Glomerular endothelial cell (primary cell): ENCODE measurements at regions not wholly inside any gene's neighbourhood (a gene's known extent, or its start where the extent isn't known, plus 50 kb on each side); places are given as distances from the start of the nearest gene placed in this dataset.

Experiments used
- DNase-seq: peaks from one replicate; pipeline ENCODE4 v3.0.0-alpha.2; 2011; ENCODE audit warnings: low read depth, low spot score; ENCODE audit errors: extremely low read depth

DNA sequence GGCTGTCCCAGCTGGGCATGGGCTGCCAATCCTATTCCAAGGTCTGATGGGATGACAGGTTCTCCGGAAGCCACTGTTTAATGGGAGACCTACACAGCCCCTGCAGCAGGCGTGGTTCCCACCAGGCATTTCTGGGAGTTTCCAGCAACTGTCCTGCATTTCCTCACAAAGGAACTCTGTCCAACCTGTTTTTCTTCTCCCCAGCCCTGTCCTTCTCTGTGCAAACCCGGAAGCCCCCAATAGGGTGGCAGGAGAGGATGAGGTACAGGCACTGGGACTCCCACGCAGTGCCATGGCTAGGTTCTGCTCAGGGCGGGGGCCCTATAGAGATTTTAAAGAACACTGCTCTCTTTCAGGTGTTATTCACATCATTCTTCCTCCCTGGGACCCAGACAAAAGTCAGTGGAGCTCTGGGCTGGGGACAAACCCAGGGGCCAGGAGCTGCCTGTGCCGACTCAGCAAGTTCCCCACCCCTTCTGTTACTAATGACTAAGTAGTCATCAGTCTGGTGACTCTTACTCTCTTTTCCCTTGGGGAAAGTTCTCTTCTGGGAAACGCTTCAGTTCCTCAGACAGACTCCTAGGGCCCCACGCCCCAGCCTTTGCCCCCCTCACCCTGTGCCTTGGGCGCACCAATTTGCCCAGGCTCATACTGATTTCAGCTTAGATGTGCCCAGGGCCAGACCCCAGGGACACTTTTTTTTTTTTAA is 97.7 kb downstream of the CD47 start:
- no peak for DNase-seq

DNA sequence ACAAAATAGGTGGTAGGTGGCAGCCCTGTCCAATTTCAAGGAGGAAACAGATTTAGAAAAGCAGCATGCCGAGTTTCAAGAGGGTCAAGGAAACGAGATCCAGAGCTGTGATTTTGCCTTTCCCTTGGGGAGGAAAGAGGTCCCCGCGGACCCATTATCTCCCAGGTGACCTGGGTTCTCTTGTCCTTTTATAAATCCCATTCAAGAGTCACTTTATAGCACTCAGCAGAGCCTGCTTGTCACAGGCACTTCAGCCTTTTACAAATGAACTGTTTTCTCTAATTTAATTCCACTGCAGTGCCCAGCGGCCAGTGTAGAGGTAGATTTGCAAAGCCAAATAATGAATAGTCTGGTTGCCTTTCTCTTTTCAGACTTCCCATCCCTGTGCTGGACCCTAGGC is 99.9 kb downstream of the CD47 start:
- no peak for DNase-seq

DNA sequence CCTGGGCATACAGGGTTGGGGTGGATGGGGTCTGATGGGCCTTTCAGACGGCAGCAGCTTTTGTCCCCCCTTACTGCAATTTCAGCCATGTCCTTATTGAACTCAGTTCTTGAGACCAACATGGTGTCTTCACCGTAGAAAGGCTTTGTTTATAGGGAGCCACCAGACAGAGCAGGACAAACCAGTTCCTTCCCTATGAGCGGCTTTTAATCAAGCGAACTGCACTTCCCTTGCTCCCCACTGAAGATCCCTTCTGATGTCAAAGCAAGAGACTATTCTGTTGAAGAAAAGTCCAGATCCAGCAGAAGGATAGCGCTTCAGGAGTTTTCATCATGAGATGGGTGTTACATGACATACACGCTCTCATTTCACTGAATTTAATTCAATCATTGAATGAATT is 100.4 kb downstream of the CD47 start:
- DNase-seq = no peak

DNA sequence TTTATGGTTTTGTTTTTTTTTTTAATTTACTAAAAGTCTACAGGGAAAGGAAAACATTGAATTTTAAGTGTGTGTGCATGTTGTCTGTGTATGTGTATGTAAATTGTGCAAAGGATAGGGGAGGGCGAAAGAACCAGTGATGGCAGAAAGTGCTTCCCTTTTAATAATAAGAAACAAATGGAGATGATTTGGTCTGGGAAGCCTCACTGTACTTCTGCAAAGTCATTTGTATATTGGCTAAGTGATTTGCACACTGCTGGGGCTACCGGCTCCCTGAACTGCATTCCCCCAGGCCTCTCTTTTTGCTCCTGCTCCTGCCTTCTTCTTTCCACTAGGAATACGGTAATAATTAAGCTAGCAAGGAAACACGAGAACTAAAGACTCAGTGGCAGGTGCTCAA is 101.2 kb downstream of the CD47 start:
- DNase-seq = no peak

DNA sequence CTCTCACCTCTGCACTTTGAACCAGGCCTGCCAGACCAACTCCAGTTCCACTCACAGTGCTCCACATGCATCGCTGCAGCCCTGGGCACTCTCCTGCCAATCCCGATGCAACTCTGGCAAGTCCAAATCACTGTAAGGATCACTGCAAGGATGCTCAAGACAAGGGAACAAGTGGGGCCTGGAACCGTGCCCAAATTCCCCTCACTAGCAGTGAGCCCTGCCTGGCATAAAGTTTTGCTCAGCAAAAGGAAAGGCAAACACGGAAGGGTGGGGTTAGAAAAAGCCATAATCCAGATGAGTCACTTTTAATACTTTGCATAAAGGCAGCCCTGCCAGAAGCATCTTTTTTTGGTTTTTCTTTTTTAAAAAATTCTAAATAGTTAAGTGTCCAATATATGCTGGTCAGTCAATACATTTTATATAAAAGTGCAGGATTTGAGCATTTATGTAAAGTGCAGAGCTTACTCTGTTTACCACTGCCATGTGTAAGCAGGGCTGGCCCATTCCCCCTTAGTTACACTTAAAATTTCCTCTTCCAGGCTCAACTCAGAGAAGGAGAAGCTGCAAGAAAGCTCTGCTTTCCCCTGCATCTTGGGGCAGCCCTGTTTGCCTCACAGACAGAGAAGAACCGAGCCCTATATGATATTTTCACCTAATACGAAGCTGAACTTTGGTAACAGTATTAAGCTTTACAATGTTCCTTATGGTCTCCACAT is 102.2 kb downstream of the CD47 start:
- no peak for DNase-seq

DNA sequence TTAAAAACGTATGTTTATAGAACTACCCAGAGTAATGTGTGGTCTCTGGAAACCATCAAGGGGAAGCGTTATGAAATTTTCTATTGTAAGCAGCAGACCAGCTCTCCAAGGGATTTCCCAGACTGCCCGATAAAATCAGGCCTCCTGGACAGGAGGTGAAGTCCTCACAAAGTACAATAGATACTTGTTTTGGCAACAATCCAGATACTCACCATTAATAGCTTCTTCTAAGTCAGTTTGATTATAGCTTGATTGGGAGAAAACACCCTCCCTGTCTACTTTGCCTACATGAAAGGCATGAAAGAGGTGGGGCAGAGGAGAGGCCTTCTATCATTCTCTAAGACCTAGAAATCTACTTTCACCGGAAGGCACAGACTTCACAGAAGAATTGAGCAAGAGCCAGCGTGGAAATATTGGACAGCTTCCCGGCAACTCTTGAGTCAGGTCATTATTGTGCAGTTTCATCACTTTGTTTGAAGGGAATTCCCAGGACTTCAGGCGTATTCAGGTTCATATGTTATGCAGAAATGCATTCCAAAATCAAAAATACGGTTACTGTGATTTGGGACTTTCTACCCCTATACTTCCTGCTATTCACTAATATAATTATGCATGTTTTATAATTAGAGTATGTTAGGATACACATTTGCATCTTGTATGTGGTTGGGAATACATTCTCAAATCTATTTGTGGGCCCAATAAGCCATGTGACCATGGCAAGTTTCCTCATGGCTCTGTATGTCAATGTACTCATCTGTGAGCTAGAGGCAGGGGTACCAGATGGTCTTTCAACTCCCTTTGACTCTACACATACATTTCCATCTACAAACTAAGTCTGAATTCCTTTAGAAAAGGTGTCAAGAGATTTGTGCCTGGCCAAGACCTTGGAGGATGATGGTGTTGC is 103.5 kb downstream of the CD47 start:
- peak; percentile 91 for DNase-seq

DNA sequence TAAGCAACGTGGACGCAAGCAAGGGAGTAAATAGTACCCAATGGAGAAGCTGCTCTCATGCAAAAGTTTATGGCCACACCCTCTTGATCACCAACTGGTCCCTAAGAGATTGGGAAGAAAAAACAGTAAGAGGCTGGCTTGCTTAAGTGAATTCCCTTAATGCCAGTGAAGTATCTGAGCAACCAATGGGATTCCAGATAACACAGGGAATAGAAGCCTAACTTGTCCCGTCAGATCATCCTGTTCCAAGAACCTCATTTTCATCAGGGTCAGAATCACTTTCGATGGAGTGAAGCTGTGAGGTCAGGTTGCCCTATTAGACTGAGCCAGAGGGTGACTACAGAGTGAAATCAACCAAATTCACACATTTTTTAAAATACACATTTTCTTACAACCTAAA is 104.3 kb downstream of the CD47 start:
- DNase-seq = no peak

DNA sequence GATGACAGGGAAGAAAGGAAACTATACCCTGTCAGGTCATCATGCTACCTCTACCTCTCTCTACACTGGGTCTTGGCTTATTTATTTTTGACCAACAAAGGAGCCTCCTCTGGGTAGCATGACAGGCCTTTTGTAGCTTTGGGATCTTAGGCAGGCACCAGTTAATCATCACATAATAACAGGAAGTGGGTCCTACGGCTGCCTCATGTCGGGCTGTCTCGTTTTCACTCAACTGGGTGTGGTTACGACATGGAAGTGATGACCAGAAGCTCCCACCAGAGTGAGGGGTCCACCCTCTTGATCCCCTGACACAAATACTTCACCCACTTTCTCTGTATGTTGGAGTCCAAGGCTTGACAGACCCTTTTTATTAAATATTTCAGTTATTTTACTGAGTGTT is 105.3 kb downstream of the CD47 start:
- no peak for DNase-seq

DNA sequence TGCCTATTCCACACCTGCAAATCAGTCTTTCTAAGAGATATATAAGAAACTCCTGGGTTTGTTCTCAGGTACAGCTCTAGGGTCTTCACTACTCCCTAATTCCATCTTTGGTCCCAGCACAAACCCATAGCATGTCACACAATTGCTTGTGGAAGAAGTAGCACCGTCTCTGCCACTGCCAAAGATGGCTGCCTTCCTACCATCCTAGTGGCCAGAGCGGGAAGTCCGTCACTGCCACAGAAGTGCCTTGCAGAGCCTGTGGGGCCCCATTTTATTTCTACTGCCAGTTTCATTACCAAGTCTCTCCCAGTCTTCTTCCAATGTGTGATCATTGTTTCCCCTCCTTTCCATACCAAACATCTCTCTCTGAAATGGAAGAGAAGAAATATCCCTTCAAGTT is 107.6 kb downstream of the CD47 start:
- DNase-seq = no peak

DNA sequence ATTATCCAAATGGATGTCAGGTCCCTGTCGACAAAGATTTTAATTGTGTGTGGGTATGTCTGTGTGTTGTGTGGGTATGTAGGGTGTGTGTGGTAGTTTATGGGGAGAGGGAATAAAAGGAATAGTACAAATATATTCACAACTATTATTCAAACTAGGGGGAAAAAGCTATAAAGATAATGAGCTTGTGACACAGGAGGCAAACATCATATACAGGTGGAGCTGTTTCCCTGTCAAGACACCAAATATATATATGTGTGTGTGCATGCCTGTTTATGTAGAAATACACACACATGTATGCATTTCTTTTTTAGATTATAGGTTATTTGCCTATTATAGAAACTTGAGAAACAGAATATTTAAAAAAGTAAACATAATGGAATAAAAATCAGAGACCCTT is 108.7 kb downstream of the CD47 start:
- no peak for DNase-seq

DNA sequence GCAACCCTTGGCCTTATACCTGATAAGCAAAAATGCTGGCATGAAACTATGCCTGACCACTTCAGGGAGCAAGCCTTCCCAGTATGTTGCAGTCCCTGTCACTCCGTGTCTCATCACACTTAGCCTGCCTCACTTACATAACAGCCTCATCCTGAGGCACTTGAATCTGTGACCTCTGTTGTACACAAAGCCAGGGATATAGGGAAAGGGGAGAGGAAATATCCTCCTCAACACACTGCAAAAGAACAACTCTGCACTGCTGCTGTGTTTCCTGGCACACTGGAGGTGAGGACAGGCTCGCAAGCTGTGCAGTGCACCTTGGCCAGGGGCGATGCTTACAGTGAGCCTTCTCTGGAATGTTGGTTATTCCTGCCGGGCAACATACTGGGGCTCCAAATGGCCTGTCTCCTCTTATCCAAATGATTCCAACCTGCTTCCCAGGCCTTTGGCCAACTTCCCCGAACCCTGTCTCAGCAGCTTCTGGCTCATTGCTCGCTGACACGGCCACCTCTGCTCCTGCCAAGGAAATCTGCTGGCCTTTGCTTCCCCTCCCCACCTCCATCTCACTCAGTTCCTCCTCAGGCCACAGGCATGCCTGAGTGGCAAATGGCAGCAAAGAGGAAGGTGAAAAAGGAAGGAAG is 109.2 kb downstream of the CD47 start:
- no peak for DNase-seq

DNA sequence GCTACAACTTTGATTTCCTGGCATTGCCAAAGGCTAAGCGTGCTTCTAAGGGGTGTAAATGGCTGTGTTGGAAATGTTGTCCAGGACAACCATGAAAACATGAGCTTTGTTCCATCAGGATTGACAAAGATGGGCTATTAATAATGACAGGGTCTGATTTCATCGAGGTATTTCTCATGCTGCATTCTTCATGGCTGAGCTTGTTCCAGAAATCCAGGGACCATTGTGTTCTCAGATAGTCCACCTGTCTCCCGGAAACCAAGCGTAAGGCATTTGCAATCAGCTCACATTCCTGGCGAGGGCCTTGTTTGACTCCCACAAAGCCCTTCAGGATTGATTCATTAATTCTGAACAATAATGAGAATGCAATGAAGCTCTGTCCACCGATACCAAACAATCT is 111.3 kb downstream of the CD47 start:
- no peak for DNase-seq

DNA sequence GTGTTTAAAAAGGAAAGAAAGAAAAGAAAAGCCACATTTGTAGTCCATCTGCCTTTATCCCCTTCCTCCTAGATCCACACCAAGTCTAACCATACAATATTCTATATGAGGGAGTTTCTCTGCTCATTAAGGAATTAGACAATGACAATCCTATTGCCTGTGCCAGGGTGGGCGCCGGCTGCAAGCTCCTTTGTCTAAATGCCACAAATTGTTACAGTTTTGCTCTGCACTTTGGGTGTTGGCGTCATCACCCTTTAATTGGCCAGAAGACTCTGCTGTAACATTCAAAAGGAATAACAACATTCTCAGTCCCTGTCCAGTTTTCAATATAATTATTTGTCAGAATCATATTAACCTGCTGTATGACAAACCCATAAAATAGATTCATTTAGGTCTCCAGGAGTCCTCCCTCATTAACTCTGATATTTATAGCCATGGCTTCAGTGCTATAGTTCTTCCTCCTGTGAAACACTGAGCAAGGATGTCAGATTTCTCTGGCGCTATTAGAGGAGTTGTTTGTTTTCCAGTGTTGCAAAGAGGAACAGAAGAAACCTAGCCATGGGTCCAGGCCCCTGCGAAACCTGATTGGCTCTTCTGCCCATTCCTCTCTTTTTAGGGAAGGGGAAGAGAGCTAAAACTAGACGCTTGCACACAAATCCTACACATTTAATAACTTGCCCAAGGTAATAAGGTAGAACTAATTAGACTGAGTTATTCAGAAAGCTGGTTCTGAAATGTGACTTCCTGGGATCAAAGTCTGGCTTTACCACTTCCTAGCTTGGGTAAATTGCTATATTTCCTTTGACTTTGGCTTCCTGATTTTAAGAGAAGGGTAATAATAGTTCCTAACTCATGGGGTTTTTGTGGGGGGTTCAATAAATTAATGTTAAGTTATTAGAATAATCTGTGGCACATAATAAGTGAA is 112.4 kb downstream of the CD47 start:
- no peak for DNase-seq

DNA sequence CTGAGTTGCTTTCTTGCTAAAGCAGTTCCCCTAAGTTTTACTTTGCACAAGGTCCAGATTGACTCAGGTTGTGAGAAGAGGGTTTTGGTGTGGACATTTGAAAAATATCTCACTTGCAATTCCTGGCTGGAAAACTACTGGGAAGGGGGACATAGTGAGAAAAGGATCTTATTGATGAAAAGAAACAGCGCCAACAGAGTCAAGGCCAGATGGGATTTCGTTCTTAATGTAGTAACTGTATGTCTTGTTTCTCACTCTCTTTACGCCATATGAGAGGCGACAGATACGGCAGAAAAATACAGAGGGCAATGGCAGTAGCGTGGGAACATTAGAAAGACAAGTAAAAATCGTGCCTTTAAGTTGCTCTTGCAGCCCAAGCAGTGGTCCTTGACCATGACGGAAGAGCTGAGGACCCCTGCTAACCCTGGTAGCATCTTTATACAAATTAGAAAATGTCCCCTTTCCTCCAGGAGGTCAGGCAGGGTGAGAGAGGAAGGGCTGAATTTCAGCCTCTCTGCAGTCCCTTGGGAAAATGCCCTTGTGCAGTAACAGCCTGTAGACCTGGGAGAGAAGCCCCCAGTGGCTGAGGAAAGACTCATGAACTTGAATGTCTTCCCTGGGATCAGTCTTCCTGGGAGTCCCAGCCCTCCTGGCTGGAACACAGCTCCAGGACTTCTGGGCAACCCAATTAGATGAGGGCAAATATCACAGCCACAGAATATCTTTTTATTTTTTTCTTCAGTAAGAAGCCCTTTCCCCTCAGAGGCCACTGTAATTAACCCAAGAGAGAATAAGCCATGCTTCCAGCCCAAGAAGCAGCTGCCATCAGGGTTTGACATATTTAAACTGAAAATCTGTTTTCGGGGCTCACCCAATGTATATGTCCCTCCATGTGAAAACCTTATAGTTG is 113.4 kb downstream of the CD47 start:
- DNase-seq = no peak

DNA sequence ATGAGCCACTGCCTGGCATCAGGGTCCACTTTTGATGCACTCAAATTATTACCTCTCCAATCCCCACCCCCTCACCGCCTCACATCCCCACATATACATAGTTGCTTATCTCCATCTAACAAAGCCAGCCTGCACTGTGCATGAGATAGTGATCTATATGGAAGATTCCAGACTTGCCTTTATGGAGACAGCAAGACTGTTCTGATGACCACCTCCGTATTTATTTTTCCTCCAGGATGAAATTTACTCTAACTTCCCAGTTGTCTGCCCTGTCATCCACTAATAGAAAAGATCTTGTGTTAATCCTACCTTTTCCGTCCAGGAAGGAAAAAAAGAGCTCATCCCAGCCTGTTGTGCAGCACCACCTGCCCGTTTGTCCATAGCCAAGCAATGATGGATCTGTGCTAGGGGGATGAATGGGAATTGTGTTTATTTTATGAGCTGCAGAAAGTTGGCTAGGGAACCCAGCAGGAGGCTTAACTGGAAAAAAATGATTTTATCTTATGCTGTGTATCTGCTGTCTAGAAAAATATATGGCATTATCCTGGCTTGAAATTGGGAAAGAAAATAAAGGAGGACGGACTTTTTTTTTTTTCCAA is 114.5 kb downstream of the CD47 start:
- DNase-seq = no peak

DNA sequence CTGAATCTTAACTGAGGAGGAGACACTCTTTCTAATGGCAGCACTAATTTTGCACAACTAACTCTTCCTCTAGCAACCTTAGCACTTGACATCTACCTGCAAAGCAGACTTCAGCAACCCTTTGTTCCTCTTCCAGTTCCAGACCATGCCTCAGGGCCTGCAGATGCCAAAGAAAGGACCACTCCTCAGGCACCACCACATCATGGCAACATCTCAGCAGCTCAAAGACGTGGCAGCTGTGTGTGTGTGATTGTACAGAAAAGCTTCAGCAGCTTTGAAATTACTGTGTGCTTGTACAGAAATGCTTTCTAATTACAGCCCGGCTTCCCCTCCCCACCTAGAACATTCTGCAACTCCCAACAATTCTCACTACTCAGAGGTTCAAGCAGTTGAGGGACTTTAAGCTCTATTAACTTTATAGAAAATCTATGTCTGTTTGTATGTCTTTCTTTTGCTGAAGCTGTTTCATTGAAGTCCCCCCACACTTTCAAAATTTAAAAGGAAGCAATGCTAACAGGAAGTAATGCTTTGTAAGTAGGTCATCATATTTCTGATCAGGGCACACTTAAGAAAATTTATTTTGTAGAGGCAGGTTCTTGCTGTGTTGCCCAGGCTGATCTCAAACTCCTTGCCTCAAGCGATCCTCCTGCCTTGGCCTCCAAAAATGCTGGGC is 115.2 kb downstream of the CD47 start:
- DNase-seq = no peak

DNA sequence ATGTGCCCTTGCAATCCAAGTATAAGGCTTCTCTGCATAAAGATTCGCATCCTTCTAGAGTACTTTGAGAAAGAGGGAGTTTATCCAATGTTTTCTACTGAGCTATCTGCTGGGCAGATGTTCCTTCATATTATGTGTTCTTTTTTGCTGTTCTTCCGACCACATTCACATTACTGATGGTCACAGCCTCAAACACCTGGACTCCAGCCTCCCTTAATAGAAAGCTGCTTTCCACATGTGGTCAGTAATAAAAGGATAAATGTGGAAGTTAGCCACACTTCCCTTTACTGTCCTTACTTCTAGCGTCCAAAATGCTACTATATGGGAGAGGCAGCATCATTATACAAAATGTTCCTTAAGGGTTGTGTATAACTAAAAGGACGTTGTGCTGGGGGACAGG is 116.9 kb downstream of the CD47 start:
- no peak for DNase-seq

DNA sequence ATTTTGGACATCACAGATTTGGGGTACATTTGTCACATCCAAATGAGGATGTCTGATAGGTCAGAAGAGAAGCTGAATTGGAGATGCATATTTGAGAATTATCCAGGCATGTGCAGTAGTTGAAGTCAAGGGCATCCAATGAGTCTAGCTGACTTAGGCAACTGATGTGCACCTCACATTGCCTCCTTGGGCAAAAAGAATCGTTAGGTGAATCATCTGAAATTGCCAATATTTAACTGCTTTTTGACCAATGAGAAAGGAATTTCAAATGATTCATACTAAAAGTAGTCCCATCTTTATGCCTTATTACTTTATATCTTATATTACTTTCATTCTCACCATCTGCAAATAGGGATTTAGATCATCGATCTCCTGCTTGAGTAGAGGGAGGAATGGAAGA is 117.7 kb downstream of the CD47 start:
- DNase-seq = no peak
